Endodermal cell (in vitro differentiated cells): ENCODE measurements at regions not wholly inside any gene's neighbourhood (a gene's known extent, or its start where the extent isn't known, plus 50 kb on each side); places are given as distances from the start of the nearest gene placed in this dataset.

Experiments
- DNase-seq: peaks from one replicate; pipeline ENCODE4 v3.0.0-alpha.2; 2017
- H3K27ac ChIP-seq: 2 replicates; pipeline ENCODE4 v1.5.1; 2013; ENCODE audit warnings: mild to moderate bottlenecking, low read depth, low read length, moderate library complexity
- H3K27me3 ChIP-seq: 2 replicates; pipeline ENCODE4 v1.6.1; 2013; ENCODE audit warnings: mild to moderate bottlenecking, low read length, moderate library complexity; ENCODE audit not compliant: insufficient read depth, control insufficient read depth, poor library complexity, severe bottlenecking
- H3K36me3 ChIP-seq: 2 replicates; pipeline ENCODE4 v1.7.0; 2013; ENCODE audit warnings: mild to moderate bottlenecking, low read length, moderate library complexity; ENCODE audit not compliant: control insufficient read depth, insufficient read depth
- H3K4me1 ChIP-seq: one replicate; pipeline ENCODE4 v1.7.0; 2013; ENCODE audit warnings: low read length; ENCODE audit not compliant: control insufficient read depth, insufficient read depth
- H3K4me3 ChIP-seq: 2 replicates; pipeline ENCODE4 v1.5.1; 2013; ENCODE audit warnings: mild to moderate bottlenecking, low read length, moderate library complexity
- H3K9ac ChIP-seq: 2 replicates; pipeline ENCODE4 v1.6.1; 2013; ENCODE audit warnings: mild to moderate bottlenecking, low read length, moderate library complexity; ENCODE audit not compliant: poor library complexity, severe bottlenecking; ENCODE audit errors: extremely low read depth
- H3K9me3 ChIP-seq: 2 replicates; pipeline ENCODE4 v1.6.1; 2013; ENCODE audit warnings: mild to moderate bottlenecking, low read length, moderate library complexity; ENCODE audit not compliant: control insufficient read depth
- H3K27ac Mint-ChIP-seq: 2 replicates; pipeline ENCODE4 v1.8.0; 2020; ENCODE audit warnings: mixed read lengths
- H3K27me3 Mint-ChIP-seq: 2 replicates; pipeline ENCODE4 v1.8.0; 2021; ENCODE audit warnings: mild to moderate bottlenecking, mixed read lengths; ENCODE audit not compliant: insufficient read depth
- H3K36me3 Mint-ChIP-seq: 2 replicates; pipeline ENCODE4 v1.8.0; 2020; ENCODE audit warnings: low read depth, mixed read lengths
- H3K4me1 Mint-ChIP-seq: 2 replicates; pipeline ENCODE4 v1.8.0; 2020; ENCODE audit warnings: mixed read lengths
- H3K4me3 Mint-ChIP-seq: 2 replicates; pipeline ENCODE4 v1.8.0; 2020; ENCODE audit warnings: mild to moderate bottlenecking, moderate library complexity, mixed read lengths
- H3K9me3 Mint-ChIP-seq: 2 replicates; pipeline ENCODE4 v1.8.0; 2020; ENCODE audit warnings: mild to moderate bottlenecking, mixed read lengths
- CTCF ChIP-seq: fragments of 200-600 bp; sonication (generic); conservative IDR thresholded peaks from 2 replicates; pipeline ENCODE4 v1.5.0; 2021; ENCODE audit warnings: antibody characterized with exemption, mild to moderate bottlenecking
- WGBS, 2 experiments: methylation state at CpG; one replicate each; pipeline versions ENCODE4 v1.1.5 to v1.1.7; 2013; ENCODE audit warnings: missing lambda C conversion rate in 2 of 2, mixed read lengths in 1 of 2; ENCODE audit not compliant: insufficient coverage in 1 of 2, insufficient read length in 1 of 2; 5-methylcytosine and 5-hydroxymethylcytosine counted together

GRCh38 chr13:73406454-73406853, 347.6 kb downstream of the KLF5 start:
- no peaks in the 10 kb centered on the region for H3K4me1 ChIP-seq
- no peaks in the 10 kb centered on the region for H3K9me3 ChIP-seq
- no peak for DNase-seq
- Mint-ChIP-seq H3K27ac (no peak overlapping the region), H3K27me3 (no peaks in the 10 kb centered on the region), H3K4me3 (no peak overlapping the region), H3K36me3 (no peaks in the 10 kb centered on the region), H3K9me3 (no peaks in the 10 kb centered on the region), H3K4me1 (peaks cover 2% of the 10 kb centered on the region)
- H3K27me3 ChIP-seq: no peaks in the 10 kb centered on the region
- no peak overlapping the region for H3K9ac ChIP-seq
- H3K27ac ChIP-seq: no peak overlapping the region
- 100% methylated on average over 1 of the region's 1 CpG for WGBS, 2 experiments
- H3K36me3 ChIP-seq: no peaks in the 10 kb centered on the region
- no peak for TF ChIP-seq CTCF
- H3K4me3 ChIP-seq: no peak overlapping the region

- Mint-ChIP-seq H3K36me3 (no peaks in the 10 kb centered on the region), H3K9me3 (no peaks in the 10 kb centered on the region), H3K27ac (no peak overlapping the region), H3K4me1 (peaks cover 6% of the 10 kb centered on the region), H3K27me3 (no peaks in the 10 kb centered on the region), H3K4me3 (no peak overlapping the region)
- no peak for TF ChIP-seq CTCF
- H3K9me3 ChIP-seq: no peaks in the 10 kb centered on the region
- H3K4me3 ChIP-seq: no peak overlapping the region
- no peaks in the 10 kb centered on the region for H3K27me3 ChIP-seq
- DNase-seq: no peak
- no peak overlapping the region for H3K9ac ChIP-seq
- no peaks in the 10 kb centered on the region for H3K36me3 ChIP-seq
- 68 to 100% methylated on average over 1 to 2 of the region's 2 CpGs for WGBS, 2 experiments
- H3K27ac ChIP-seq: no peak overlapping the region
- no peaks in the 10 kb centered on the region for H3K4me1 ChIP-seq
These were observed 345.8 kb downstream of the KLF5 start for GRCh38 chr13:73404581-73404980.

GRCh38 chr13:73403355-73404120, 344.7 kb downstream of the KLF5 start:
- no CpG with 5 or more reads among the region's 1 CpG for whole genome bisulfite sequencing, 2 experiments
- H3K36me3 ChIP-seq: no peaks in the 10 kb centered on the region
- no peaks in the 10 kb centered on the region for H3K9me3 ChIP-seq
- Mint-ChIP-seq H3K27me3 (no peaks in the 10 kb centered on the region), H3K9me3 (no peaks in the 10 kb centered on the region), H3K4me1 (peaks cover 10% of the 10 kb centered on the region), H3K36me3 (no peaks in the 10 kb centered on the region), H3K27ac (no peak overlapping the region), H3K4me3 (no peak overlapping the region)
- TF ChIP-seq CTCF: no peak
- no peak overlapping the region for H3K9ac ChIP-seq
- H3K4me3 ChIP-seq: no peak overlapping the region
- H3K4me1 ChIP-seq: no peaks in the 10 kb centered on the region
- H3K27ac ChIP-seq: no peak overlapping the region
- H3K27me3 ChIP-seq: no peaks in the 10 kb centered on the region
- DNase-seq: no peak
